HG03457 (cell line): ENCODE measurements at regions not wholly inside any gene's neighbourhood (a gene's known extent, or its start where the extent isn't known, plus 50 kb on each side); places are given as distances from the start of the nearest gene placed in this dataset.

Source experiments
- ATAC-seq: cut with Tn5 transposase; IDR thresholded peaks from one replicate; pipeline ENCODE4 v1.9.1; 2021; ENCODE audit warnings: moderate number of reproducible peaks; ENCODE audit not compliant: unreplicated experiment

- ATAC-seq = no peak
Measured at GRCh38 chr11:28520291-28520690, 412.1 kb downstream of the METTL15 start.

- no peak for ATAC-seq
Measured at GRCh38 chr11:28518825-28519224, 410.6 kb downstream of the METTL15 start.

GRCh38 chr11:28517621-28518020 lies 409.4 kb downstream of the METTL15 start:
- ATAC-seq = no peak

- no peak for ATAC-seq
Measured at GRCh38 chr11:28514391-28514790, 406.2 kb downstream of the METTL15 start.

GRCh38 chr11:28512143-28512756 lies 404.1 kb downstream of the METTL15 start:
- ATAC-seq = no peak

GRCh38 chr11:28505232-28505631 lies 397.0 kb downstream of the METTL15 start:
- ATAC-seq = no peak

- ATAC-seq = no peak
Measured at GRCh38 chr11:28504555-28505110, 396.4 kb downstream of the METTL15 start.

- no peak for ATAC-seq
Measured at GRCh38 chr11:28495333-28495732, 387.1 kb downstream of the METTL15 start.

- no peak for ATAC-seq
Measured at GRCh38 chr11:28491431-28491830, 383.2 kb downstream of the METTL15 start.

- ATAC-seq = no peak
Measured at GRCh38 chr11:28490773-28491382, 382.7 kb downstream of the METTL15 start.

GRCh38 chr11:28488336-28488735 lies 380.1 kb downstream of the METTL15 start:
- no peak for ATAC-seq

- ATAC-seq = no peak
Measured at GRCh38 chr11:28483072-28483867, 375.1 kb downstream of the METTL15 start.

GRCh38 chr11:28482666-28483065 lies 374.5 kb downstream of the METTL15 start:
- ATAC-seq = no peak

- no peak for ATAC-seq
Measured at GRCh38 chr11:28481616-28482480, 373.7 kb downstream of the METTL15 start.

- ATAC-seq = no peak
Measured at GRCh38 chr11:28480406-28480805, 372.2 kb downstream of the METTL15 start.

- no peak for ATAC-seq
Measured at GRCh38 chr11:28476864-28477263, 368.7 kb downstream of the METTL15 start.

GRCh38 chr11:28476049-28476448 lies 367.9 kb downstream of the METTL15 start:
- no peak for ATAC-seq

- ATAC-seq = no peak
Measured at GRCh38 chr11:28472904-28473303, 364.7 kb downstream of the METTL15 start.

GRCh38 chr11:28471537-28471936 lies 363.3 kb downstream of the METTL15 start:
- ATAC-seq = no peak

- no peak for ATAC-seq
Measured at GRCh38 chr11:28470180-28470579, 362.0 kb downstream of the METTL15 start.

- ATAC-seq = no peak
Measured at GRCh38 chr11:28466506-28466905, 358.3 kb downstream of the METTL15 start.
